PFSK-1 (cell line): ENCODE measurements at regions not wholly inside any gene's neighbourhood (a gene's known extent, or its start where the extent isn't known, plus 50 kb on each side); places are given as distances from the start of the nearest gene placed in this dataset.

Experiments
- FOXP2 ChIP-seq: optimal IDR thresholded peaks from 2 replicates; pipeline ENCODE3; 2011; ENCODE audit warnings: borderline replicate concordance, control low read depth, inconsistent platforms; ENCODE audit not compliant: insufficient read depth; ENCODE audit errors: extremely low read length, extremely low read depth
- POLR2AphosphoS5 ChIP-seq: IDR thresholded peaks from 2 replicates; pipeline ENCODE4 v1.6.1; 2012; ENCODE audit warnings: low read depth, mild to moderate bottlenecking, control low read depth, low read length, moderate library complexity
- SIN3A ChIP-seq: IDR thresholded peaks from 2 replicates; pipeline ENCODE4 v1.6.1; 2012; ENCODE audit warnings: mild to moderate bottlenecking, low read length, moderate library complexity, borderline replicate concordance; ENCODE audit not compliant: insufficient read depth
- TAF1 ChIP-seq: IDR thresholded peaks from 2 replicates; pipeline ENCODE4 v1.6.1; 2012; ENCODE audit warnings: low read length, control low read depth, borderline replicate concordance; ENCODE audit not compliant: insufficient read depth
- TF ChIP-seq, protein P1 (sequence below), 2 experiments: IDR thresholded peaks; 2 replicates each; pipeline versions ENCODE4 v1.6.1 to v1.8.0; 2011 to 2012; ENCODE audit warnings: low read depth in 2 of 2, low read length in 2 of 2, control low read depth in 1 of 2, inconsistent platforms in 1 of 2, mild to moderate bottlenecking in 1 of 2, moderate library complexity in 1 of 2; ENCODE audit not compliant: insufficient read depth in 1 of 2

DNA sequence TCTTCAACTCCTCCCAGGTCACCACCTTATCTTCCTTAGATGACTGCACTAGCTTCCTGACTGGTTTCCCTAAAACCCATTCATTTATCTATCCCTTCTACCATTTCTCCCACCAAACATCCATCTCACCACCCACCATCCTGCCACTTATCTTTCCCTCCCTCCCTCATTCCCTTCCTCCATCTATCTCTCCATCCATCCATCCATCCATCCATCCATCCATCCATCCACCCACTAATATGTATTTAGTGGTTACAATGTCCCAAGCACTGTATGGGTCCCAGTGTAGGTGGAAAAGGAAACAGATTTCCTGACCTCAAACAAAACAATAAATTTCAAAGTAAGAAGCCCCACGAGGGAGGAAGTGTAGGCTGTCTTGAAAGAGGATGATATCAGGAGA lies 59.3 kb upstream of the APCDD1L start:
- TF ChIP-seq TAF1 (no peak), SIN3A (no peak), FOXP2 (no peak), POLR2AphosphoS5 (no peak)
- TF ChIP-seq, protein P1, sequence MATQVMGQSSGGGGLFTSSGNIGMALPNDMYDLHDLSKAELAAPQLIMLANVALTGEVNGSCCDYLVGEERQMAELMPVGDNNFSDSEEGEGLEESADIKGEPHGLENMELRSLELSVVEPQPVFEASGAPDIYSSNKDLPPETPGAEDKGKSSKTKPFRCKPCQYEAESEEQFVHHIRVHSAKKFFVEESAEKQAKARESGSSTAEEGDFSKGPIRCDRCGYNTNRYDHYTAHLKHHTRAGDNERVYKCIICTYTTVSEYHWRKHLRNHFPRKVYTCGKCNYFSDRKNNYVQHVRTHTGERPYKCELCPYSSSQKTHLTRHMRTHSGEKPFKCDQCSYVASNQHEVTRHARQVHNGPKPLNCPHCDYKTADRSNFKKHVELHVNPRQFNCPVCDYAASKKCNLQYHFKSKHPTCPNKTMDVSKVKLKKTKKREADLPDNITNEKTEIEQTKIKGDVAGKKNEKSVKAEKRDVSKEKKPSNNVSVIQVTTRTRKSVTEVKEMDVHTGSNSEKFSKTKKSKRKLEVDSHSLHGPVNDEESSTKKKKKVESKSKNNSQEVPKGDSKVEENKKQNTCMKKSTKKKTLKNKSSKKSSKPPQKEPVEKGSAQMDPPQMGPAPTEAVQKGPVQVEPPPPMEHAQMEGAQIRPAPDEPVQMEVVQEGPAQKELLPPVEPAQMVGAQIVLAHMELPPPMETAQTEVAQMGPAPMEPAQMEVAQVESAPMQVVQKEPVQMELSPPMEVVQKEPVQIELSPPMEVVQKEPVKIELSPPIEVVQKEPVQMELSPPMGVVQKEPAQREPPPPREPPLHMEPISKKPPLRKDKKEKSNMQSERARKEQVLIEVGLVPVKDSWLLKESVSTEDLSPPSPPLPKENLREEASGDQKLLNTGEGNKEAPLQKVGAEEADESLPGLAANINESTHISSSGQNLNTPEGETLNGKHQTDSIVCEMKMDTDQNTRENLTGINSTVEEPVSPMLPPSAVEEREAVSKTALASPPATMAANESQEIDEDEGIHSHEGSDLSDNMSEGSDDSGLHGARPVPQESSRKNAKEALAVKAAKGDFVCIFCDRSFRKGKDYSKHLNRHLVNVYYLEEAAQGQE (IDR thresholded peaks at IDR 0.05; ENCODE audit: insufficient read depth in 1 of 2, low read depth in 2 of 2, low read length in 2 of 2): no peak

DNA sequence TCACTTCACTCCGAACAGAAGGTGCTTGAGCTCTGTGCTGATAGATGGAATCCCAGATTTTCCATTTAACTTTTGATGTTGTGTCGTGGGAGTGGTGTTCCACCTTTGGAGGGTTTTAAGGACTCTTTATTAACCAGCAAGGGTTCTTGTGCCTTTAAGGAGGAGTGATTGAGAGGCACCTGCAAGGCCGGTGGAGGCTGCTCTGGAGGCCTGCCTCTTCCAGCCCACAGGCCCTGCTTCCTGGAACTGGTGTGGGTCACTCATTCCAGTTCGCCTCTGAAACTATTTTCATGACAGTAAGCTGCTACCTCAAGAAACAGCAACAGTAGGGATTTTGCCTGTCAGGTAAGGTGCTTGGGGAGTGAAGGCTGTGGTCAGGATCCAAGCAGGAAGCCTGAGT lies 58.8 kb upstream of the APCDD1L start:
- TF ChIP-seq SIN3A (no peak), POLR2AphosphoS5 (no peak)

DNA sequence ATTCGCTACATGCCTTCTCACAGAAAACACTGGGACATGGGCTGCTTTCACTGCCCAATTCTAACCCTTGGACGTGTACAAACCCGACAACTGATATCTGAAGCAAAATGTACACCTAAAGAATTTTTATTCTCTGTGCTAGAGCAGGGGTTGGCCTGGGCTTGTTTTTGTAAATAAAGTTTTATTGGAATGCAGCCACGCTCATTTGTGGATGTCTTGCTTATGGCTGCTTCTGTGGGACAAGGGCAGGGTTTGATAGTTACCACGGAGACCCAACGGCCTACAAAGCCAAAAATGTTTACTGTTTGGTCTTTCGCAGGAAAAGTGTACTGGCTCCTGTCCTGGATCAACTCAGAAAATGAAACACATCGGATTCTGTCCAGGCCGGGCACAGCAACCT lies 58.1 kb upstream of the APCDD1L start:
- TF ChIP-seq SIN3A (no peak), TAF1 (no peak), FOXP2 (no peak), POLR2AphosphoS5 (no peak)
- TF ChIP-seq, protein P1 (IDR thresholded peaks at IDR 0.05; ENCODE audit: insufficient read depth in 1 of 2, low read depth in 2 of 2, low read length in 2 of 2): no peak

DNA sequence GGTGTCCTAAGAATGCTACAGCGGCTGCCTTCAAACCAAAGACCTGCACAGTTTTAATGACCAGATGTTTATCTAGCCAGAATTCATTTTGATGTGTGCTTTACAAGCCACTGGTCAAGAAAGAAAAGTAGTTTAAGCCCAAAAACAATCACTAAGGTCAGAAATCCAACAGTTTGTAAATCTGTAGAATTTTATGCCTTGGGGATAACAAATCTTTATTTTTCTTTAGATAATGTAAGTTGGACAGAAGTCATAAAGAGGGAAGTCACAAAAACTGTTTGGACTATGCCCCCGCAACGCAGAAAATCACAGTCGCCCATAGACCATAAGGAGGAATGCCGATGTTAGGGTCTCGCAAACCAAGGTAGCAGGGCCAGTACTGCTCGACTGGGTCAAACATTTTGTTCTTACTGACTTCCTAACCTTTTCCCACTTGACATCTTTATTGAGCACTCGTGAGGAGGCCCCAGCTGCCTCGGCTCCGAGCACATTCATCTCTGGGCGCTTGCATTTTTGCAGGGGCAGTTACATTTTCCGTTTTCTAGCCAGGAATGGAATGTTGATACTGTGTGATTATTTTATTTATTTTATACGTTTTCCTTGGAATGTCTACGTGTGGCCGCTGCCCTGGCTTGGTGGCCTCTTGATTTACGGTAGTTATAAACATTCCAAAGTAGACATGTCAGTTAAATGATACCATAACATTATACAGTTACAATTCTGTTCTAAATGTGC lies 56.7 kb upstream of the APCDD1L start:
- TF ChIP-seq TAF1 (no peak), FOXP2 (no peak), SIN3A (no peak), POLR2AphosphoS5 (no peak)
- TF ChIP-seq, protein P1 (IDR thresholded peaks at IDR 0.05; ENCODE audit: insufficient read depth in 1 of 2, low read depth in 2 of 2, low read length in 2 of 2): no peak

DNA sequence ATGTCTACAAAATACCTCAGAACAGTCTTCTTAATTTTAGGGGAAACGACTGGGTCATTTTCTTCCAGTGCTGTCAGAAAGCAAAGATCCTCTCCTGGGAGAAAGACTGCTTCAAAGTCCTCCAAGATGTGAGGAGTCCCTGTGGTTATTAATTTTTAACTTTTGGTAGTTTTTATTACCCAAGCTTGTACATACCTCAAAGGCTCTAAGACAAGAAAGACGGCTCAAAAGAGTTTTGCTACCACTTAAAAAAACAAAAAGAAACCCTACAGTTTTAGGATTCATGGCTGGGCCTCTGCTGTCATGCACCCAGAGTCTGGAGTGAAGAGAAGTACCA lies 56.1 kb upstream of the APCDD1L start:
- TF ChIP-seq, protein P1 (IDR thresholded peaks at IDR 0.05; ENCODE audit: insufficient read depth in 1 of 2, low read depth in 2 of 2, low read length in 2 of 2): no peak
- TF ChIP-seq FOXP2: no peak
- TF ChIP-seq SIN3A: no peak
- TF ChIP-seq POLR2AphosphoS5: no peak
- TF ChIP-seq TAF1: no peak
